HUES6 (cell line): ENCODE measurements at regions not wholly inside any gene's neighbourhood (a gene's known extent, or its start where the extent isn't known, plus 50 kb on each side); places are given as distances from the start of the nearest gene placed in this dataset.

ENCODE experiments used
- H3K27ac ChIP-seq: 2 replicates; pipeline ENCODE4 v1.7.0; 2013; ENCODE audit warnings: low read depth, mild to moderate bottlenecking, low read length, inconsistent platforms
- H3K27me3 ChIP-seq: 2 replicates; pipeline ENCODE4 v1.6.1; 2013; ENCODE audit warnings: low read length; ENCODE audit not compliant: control insufficient read depth, insufficient read depth
- H3K36me3 ChIP-seq: 2 replicates; pipeline ENCODE4 v1.6.1; 2013; ENCODE audit warnings: low read length; ENCODE audit not compliant: control insufficient read depth, insufficient read depth
- H3K4me1 ChIP-seq: 2 replicates; pipeline ENCODE4 v1.6.1; 2013; ENCODE audit warnings: low read length; ENCODE audit not compliant: control insufficient read depth, insufficient read depth
- H3K4me3 ChIP-seq: 2 replicates; pipeline ENCODE4 v1.5.1; 2013; ENCODE audit warnings: low read depth, low read length
- H3K9ac ChIP-seq: one replicate; pipeline ENCODE4 v1.6.1; 2013; ENCODE audit warnings: mild to moderate bottlenecking, low read length
- H3K9me3 ChIP-seq: 2 replicates; pipeline ENCODE4 v1.6.1; 2013; ENCODE audit warnings: low read depth, low read length; ENCODE audit not compliant: control insufficient read depth, insufficient read depth

DNA sequence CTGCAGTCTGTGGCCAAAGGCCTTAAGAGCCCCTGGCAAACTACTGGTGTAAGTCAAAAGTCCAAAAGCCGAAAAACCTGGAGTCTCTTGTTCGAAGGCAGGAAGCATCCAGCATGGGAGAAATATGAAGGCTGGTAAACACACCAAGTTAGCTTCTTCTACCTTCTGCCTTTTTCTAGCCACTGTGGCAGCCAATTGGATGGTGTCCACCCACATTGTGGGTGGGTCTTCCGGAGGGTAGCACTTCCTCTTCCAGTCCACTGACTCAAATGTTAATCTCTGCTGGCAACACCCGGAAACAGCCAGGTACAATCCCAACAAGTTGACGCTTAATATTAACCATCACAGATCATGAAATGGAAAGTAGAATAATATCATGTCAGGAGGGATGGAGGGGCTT, 827.6 kb downstream of the SORCS1 start:
- Histone ChIP-seq H3K4me3 (no peak overlapping the region), H3K27me3 (no peaks in the 10 kb centered on the region), H3K9me3 (no peaks in the 10 kb centered on the region), H3K36me3 (no peaks in the 10 kb centered on the region), H3K4me1 (no peaks in the 10 kb centered on the region), H3K9ac (no peak overlapping the region), H3K27ac (no peak overlapping the region)

DNA sequence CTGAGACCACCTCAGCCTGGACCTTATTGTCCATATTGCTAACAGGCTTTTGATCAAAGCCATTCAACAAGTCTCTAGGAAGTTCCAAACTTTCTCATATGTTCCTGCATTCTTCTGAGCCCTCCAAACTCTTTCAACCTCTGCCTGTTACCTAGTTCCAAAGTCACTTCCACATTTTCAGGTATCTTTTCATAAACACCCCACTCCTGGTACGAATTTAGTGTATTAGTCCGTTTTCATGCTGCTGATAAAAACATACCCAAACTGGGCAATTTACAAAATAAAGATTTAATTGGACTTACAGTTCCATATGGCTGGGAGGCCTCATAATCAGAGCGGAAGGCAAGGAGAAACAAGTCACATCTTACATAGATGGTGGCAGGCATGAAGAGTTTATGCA, 836.8 kb downstream of the SORCS1 start:
- H3K27me3 ChIP-seq = no peaks in the 10 kb centered on the region
- H3K4me3 ChIP-seq = no peak overlapping the region
- peaks cover 25% of the 10 kb centered on the region for H3K9me3 ChIP-seq
- no peaks in the 10 kb centered on the region for H3K4me1 ChIP-seq
- no peaks in the 10 kb centered on the region for H3K36me3 ChIP-seq
- no peak overlapping the region for H3K27ac ChIP-seq
- H3K9ac ChIP-seq = no peak overlapping the region

DNA sequence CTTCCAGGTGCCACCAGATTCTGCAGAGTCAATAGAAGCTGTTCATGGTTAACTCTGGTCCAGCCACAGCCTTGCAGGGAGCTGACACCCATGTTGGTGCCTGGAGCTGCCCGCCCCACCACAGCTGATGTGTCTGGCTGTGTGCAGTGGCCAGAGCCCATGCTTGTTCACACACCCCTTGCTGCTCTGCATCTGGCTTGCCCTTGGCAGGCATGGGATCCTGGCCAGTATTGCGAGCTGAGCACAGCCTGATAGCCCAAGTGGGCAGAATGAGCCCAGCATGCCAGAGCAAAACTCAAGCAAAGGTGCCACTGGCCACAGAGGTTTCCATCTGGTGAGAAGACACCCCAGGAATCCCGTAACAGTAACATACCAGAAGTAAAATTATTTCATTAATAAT, 843.6 kb downstream of the SORCS1 start:
- H3K9ac ChIP-seq = no peak overlapping the region
- no peak overlapping the region for H3K4me3 ChIP-seq
- no peaks in the 10 kb centered on the region for H3K4me1 ChIP-seq
- H3K9me3 ChIP-seq = no peaks in the 10 kb centered on the region
- H3K27ac ChIP-seq = no peak overlapping the region
- H3K27me3 ChIP-seq = no peaks in the 10 kb centered on the region
- H3K36me3 ChIP-seq = no peaks in the 10 kb centered on the region

DNA sequence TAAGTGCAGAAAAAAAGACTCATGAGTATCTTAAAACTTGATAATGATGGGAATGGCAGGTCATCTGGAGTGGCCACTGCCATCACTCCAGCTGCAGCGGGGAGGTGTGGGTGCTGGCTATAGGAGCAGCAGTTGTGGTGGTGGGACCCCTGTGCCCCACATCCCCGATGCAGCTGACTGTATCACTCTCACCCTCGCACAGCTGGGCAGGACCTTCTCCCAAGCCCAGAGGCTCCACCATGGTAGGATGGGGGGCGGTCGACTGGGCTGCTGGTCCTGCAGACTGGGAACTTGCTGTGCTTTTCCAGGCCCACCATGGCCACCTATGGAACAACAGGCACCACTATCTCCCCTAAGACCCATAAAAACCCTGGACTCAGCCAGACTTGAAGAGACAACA, 844.4 kb downstream of the SORCS1 start:
- Histone ChIP-seq H3K36me3 (no peaks in the 10 kb centered on the region), H3K4me1 (no peaks in the 10 kb centered on the region), H3K4me3 (no peak overlapping the region), H3K27ac (no peak overlapping the region), H3K27me3 (no peaks in the 10 kb centered on the region), H3K9me3 (no peaks in the 10 kb centered on the region), H3K9ac (no peak overlapping the region)

DNA sequence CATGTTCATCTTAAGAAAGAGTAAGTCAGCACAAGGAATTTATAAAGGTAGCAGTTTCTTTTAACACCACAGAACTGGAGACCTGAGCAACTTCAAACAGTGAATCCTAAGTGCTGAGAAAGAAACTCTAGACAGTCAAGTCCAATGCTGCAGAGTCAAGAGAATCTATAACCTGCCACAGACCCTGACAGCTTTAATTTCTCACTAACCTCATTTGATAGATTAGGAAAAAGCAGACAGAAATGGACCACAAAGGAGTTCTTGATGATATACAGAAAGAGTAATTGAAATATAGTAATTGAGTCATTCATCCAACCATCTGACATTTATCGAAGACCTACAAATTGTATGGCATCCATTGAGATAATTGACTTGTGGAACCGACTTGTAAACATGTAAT, 847.0 kb downstream of the SORCS1 start:
- no peaks in the 10 kb centered on the region for H3K27me3 ChIP-seq
- no peaks in the 10 kb centered on the region for H3K36me3 ChIP-seq
- H3K4me3 ChIP-seq = no peak overlapping the region
- no peaks in the 10 kb centered on the region for H3K4me1 ChIP-seq
- no peaks in the 10 kb centered on the region for H3K9me3 ChIP-seq
- H3K9ac ChIP-seq = no peak overlapping the region
- H3K27ac ChIP-seq = no peak overlapping the region

DNA sequence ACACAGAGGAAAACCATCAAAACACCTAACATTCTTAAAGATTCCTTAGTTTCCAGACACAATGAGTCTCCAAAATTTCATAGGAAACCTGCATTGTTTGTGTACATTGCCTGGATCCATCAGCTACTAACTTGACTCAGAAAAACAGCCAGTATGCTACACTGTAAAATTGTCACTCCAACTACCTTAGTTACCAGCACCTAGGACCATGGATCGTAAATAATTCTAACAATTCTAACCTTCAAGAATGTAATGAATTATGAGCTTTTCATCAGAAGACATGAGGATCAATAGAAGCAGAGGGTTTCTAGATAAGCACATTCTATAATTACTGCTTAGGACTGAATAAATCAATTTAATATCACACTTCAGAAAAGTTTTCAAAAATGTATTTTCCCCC, 851.5 kb downstream of the SORCS1 start:
- no peak overlapping the region for H3K4me3 ChIP-seq
- H3K9me3 ChIP-seq = no peaks in the 10 kb centered on the region
- H3K27ac ChIP-seq = no peak overlapping the region
- no peak overlapping the region for H3K9ac ChIP-seq
- no peaks in the 10 kb centered on the region for H3K36me3 ChIP-seq
- no peaks in the 10 kb centered on the region for H3K27me3 ChIP-seq
- peaks cover 2% of the 10 kb centered on the region; the same call in 1 of the 2 replicates for H3K4me1 ChIP-seq

DNA sequence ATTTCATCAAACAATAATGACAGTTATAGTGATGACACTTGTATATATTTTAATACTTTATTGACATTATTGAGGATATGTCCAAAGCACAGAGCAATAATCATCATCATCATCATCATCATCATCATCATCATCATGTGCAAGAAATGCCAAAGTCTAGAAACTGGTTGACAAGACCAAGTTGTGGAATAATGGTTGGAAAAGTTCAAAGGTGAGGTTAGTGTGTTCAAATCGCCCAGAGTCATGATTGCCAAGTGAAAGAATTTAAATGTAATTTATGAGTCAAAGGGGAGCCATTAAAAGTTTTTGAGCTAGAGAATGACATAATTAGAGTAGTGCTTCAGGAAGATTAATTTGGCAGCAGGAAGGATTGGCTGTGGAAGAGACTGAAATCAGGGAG, 852.4 kb downstream of the SORCS1 start:
- H3K36me3 ChIP-seq = no peaks in the 10 kb centered on the region
- H3K27ac ChIP-seq = no peak overlapping the region
- peaks cover 5% of the 10 kb centered on the region; the same call in 1 of the 2 replicates for H3K4me1 ChIP-seq
- no peak overlapping the region for H3K4me3 ChIP-seq
- no peak overlapping the region for H3K9ac ChIP-seq
- H3K9me3 ChIP-seq = no peaks in the 10 kb centered on the region
- H3K27me3 ChIP-seq = no peaks in the 10 kb centered on the region

DNA sequence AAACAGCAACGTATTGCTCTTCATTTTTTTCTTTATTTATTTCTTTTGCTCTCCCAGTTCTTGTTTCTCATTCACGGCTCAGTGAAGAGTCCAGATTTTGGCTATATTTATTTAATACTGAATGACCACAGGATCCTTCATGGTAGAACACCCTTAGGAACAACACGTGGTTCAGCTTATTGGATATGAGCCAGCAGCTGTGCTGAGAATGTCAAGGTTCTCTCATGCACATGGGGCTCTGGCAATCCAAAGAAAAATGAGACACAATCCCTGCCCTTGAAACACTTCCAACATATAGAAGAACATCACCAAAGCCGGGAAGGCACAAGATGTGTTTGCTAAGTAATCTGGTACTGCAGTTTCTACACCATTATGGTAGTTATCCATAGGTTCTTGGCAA, 852.9 kb downstream of the SORCS1 start:
- Histone ChIP-seq H3K36me3 (no peaks in the 10 kb centered on the region), H3K27me3 (no peaks in the 10 kb centered on the region), H3K9ac (no peak overlapping the region), H3K4me3 (no peak overlapping the region), H3K27ac (no peak overlapping the region), H3K4me1 (peaks cover 5% of the 10 kb centered on the region; the same call in 1 of the 2 replicates), H3K9me3 (no peaks in the 10 kb centered on the region)

DNA sequence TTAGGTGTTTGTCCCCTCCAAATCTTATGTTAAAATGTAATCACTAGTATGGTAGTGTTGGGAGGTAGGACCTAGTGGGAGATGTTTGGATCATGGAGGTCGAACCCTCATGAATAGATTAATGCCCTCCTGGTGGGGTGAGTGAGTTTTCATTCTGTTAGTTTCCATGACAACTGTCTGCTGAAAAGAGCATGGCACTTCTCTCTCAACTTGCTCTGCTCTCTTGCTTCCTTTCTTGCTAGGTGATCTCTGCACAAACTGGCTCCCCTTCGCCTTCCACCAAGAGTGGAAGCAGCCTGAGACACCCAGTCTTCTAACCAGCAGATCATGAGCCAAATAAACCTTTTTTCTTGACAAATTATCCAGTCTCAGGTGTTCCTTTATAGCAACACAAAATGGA, 853.9 kb downstream of the SORCS1 start:
- Histone ChIP-seq H3K9ac (no peak overlapping the region), H3K4me1 (peaks cover 5% of the 10 kb centered on the region; the same call in 1 of the 2 replicates)

DNA sequence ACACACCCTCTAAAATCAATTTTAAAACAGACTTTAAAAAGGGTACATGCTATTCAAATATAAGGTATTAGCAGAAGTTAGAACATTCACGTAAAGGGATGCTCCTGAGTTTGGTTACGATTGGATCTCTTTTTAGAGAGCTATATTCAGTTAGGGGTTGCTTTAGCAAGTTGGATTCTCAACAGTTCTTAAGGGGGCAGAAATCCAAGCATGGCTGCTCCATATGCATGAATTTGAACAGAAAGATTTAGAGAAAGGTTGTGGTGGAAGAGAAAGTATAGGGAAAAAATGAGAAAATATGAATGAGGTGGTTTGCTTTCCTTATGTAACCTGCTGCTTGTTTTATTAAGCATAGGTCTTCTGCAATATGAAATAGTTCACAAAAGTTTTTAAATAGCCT, 855.1 kb downstream of the SORCS1 start:
- H3K9ac ChIP-seq = no peak overlapping the region
- no peak overlapping the region for H3K4me3 ChIP-seq
- H3K4me1 ChIP-seq = peaks cover 5% of the 10 kb centered on the region; the same call in 1 of the 2 replicates
- H3K27me3 ChIP-seq = no peaks in the 10 kb centered on the region
- H3K27ac ChIP-seq = no peak overlapping the region
- no peaks in the 10 kb centered on the region for H3K36me3 ChIP-seq
- H3K9me3 ChIP-seq = no peaks in the 10 kb centered on the region

More for the DNA sequence above, 853.9 kb downstream of the SORCS1 start:
- H3K9me3 ChIP-seq = no peaks in the 10 kb centered on the region
- H3K27ac ChIP-seq = no peak overlapping the region
- H3K27me3 ChIP-seq = no peaks in the 10 kb centered on the region
- no peaks in the 10 kb centered on the region for H3K36me3 ChIP-seq
- no peak overlapping the region for H3K4me3 ChIP-seq

DNA sequence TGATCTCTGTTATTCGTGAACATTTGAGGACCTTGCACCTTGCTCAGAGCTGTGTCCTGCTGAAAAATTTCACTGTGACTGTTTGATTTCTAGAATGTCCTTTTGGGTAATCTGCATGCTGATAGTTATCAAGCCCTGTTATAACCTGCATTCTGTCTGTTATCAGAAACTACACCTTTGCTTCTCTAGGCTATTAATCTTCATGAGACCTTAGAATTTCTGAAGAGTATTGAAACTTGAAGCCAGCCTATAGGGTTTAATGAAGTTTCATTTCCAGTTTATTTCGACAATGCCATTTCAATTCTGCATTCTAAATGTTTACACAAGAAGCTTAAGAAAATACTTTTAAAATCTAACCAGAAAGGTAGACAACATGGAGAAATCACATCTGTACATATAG, 856.2 kb downstream of the SORCS1 start:
- no peak overlapping the region for H3K4me3 ChIP-seq
- H3K4me1 ChIP-seq = peaks cover 5% of the 10 kb centered on the region; the same call in 1 of the 2 replicates
- H3K27ac ChIP-seq = no peak overlapping the region
- H3K9ac ChIP-seq = no peak overlapping the region
- H3K27me3 ChIP-seq = no peaks in the 10 kb centered on the region
- no peaks in the 10 kb centered on the region for H3K9me3 ChIP-seq
- no peaks in the 10 kb centered on the region for H3K36me3 ChIP-seq

DNA sequence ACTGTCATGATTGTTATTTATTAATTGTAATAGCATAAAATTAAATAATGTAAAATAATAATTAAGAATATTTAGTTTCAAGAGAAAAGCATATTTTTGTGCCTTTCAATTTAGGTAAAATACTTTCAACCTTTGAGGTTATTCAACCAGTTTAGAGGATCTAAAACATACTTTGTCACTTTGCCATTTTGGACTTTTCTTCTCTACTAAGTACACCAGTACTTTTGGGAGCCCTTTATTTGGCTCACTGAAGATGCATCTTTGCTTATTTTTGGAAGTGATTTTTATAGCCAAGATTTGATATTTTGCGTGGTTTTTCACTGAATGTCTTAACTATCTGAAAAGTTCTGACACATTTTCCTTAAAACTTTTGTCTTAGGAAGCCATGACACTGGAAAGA, 860.5 kb downstream of the SORCS1 start:
- Histone ChIP-seq H3K9me3 (no peaks in the 10 kb centered on the region), H3K36me3 (no peaks in the 10 kb centered on the region), H3K27me3 (no peaks in the 10 kb centered on the region), H3K27ac (no peak overlapping the region), H3K9ac (no peak overlapping the region), H3K4me3 (no peak overlapping the region), H3K4me1 (peaks cover 5% of the 10 kb centered on the region; the same call in 1 of the 2 replicates)
